ENCODE measurements at regions not wholly inside any gene's neighbourhood (a gene's known extent, or its start where the extent isn't known, plus 50 kb on each side); places are given as distances from the start of the nearest gene placed in this dataset.

- no peak for TF ChIP-seq EZH2 (IDR thresholded peaks at IDR 0.05)
- TF ChIP-seq POLR2AphosphoS5 (IDR thresholded peaks at IDR 0.05; ENCODE audit: borderline replicate concordance, low read depth, low read length) = no peak
- no peak for TF ChIP-seq FOXP2 (optimal IDR thresholded peaks at IDR 0.05; ENCODE audit: control extremely low read depth, extremely low read length, insufficient read depth)
These were observed 84.4 kb downstream of the ARF6 start for GRCh38 chr14:49977126-49977841.

Measured in SK-N-MC (cell line).